GM12873 (cell line): ENCODE measurements at regions not wholly inside any gene's neighbourhood (a gene's known extent, or its start where the extent isn't known, plus 50 kb on each side); places are given as distances from the start of the nearest gene placed in this dataset.

Experiments
- CTCF ChIP-seq: IDR thresholded peaks from 2 replicates; pipeline ENCODE4 v1.5.1; 2012; ENCODE audit warnings: low read depth, mild to moderate bottlenecking, moderate library complexity, low read length, control low read depth; ENCODE audit not compliant: insufficient read depth; ENCODE audit errors: missing control alignments

- TF ChIP-seq CTCF, result no peak
Measured at GRCh38 chr1:55517036-55517435, 301.9 kb upstream of the USP24 start.

- no peak for TF ChIP-seq CTCF
Measured at GRCh38 chr1:55512466-55512865, 297.3 kb upstream of the USP24 start.

- TF ChIP-seq CTCF, result no peak
Measured at GRCh38 chr1:55507578-55507931, 292.4 kb upstream of the USP24 start.

GRCh38 chr1:55506740-55507577, 291.8 kb upstream of the USP24 start:
- TF ChIP-seq CTCF, result no peak

GRCh38 chr1:55505326-55505725, 290.2 kb upstream of the USP24 start:
- TF ChIP-seq CTCF, result no peak

- no peak for TF ChIP-seq CTCF
Measured at GRCh38 chr1:55504306-55504731, 289.2 kb upstream of the USP24 start.

GRCh38 chr1:55503663-55504305, 288.6 kb upstream of the USP24 start:
- no peak for TF ChIP-seq CTCF
